Adrenal gland (tissue), 5 donors: ENCODE measurements at regions not wholly inside any gene's neighbourhood (a gene's known extent, or its start where the extent isn't known, plus 50 kb on each side); places are given as distances from the start of the nearest gene placed in this dataset.

Experiments
- CTCF ChIP-seq, 6 experiments: fragments of 450-650 bp in 4 of 6; fragments of 200-600 bp in 2 of 6; sonication (generic) in 1 of 6; IDR thresholded peaks; 1 replicate in 5 of 6; 2 replicates in 1 of 6; pipeline versions ENCODE4 v1.5.1 to v1.8.0; 2016 to 2021; ENCODE audit warnings: antibody characterized with exemption in 6 of 6, mild to moderate bottlenecking in 2 of 6, moderate library complexity in 1 of 6
- POLR2A ChIP-seq, 2 donors: fragments of 450-650 bp; IDR thresholded peaks; one replicate each; pipeline ENCODE4 v1.6.1; 2017; ENCODE audit warnings: antibody characterized with exemption in 2 of 2, mild to moderate bottlenecking in 2 of 2, moderate library complexity in 1 of 2
- donor health status: DM: no; HTN: no; CAD: no.

DNA sequence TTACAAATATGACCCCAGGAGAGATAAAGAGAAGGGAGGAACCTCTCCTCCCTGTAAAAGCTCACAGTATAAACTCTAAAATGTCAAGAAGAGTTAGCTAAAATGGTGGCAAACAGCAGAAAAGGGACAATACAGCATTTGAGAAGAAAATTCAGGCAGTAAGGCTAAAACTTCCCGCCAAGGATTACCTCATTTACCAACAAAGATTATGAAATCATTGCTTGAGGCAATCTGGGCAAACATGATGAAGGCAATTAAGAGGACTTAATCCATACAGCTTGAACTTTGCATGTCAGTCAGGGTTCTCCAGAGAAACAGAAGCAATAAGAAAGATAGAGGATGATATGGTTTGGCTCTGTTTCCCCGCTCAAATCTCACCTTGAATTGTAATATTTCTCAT lies 81.4 kb downstream of the CMPK2 start:
- TF ChIP-seq CTCF (IDR thresholded peaks at IDR 0.05): no peak
- TF ChIP-seq POLR2A (IDR thresholded peaks at IDR 0.05): no peak
